ENCODE measurements at regions not wholly inside any gene's neighbourhood (a gene's known extent, or its start where the extent isn't known, plus 50 kb on each side); places are given as distances from the start of the nearest gene placed in this dataset.

DNA sequence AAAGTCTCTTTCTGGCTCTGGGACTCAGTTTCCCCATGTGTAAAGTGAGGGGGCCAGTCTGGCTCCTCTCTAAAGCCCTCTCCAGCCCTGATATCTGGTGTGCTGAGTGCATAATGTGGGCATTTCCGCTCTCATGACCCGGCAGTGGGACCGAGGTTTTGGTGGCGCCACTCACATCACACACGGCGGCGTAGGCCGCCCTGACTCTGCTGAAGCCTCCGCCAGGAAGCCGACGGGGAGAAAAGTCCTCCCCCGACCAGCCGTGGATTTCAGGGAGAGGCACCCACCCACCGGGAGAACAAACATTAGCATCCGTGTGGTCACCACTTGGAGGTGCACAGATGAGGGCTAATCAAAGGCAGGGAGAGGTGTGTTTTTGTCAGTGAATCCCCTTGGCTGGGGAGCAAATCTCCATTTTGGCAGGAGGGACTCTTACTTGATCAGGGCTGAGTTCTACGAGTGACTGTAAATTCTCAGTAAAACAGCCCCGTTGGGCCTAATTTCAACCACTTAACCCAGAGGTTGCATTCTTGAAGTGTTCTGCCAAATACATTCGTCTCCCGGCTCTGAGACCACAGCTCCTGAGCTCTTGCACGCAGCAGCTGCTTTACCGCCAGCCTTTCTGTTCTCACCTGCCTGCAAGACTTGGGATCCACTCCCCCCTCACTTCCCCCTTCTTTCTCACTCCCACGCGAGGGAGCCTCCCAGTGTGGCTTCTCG lies 118.2 kb downstream of the FOXD2 start:
- H3K27me3 ChIP-seq (ENCODE audit: insufficient read depth, low read depth): no peaks in the 10 kb centered on the region
- no peak overlapping the region for H3K9ac ChIP-seq
- no peaks in the 10 kb centered on the region for H3K79me2 ChIP-seq (ENCODE audit: insufficient read depth, low read depth)
- no peaks in the 10 kb centered on the region for H4K20me1 ChIP-seq (ENCODE audit: insufficient read depth)
- H3K27ac ChIP-seq: no peak overlapping the region
- no peaks in the 10 kb centered on the region for H3K36me3 ChIP-seq (ENCODE audit: insufficient read depth)
- no peaks in the 10 kb centered on the region for H3K4me1 ChIP-seq (ENCODE audit: low read depth, poor library complexity, severe bottlenecking)
- TF ChIP-seq, protein P1, sequence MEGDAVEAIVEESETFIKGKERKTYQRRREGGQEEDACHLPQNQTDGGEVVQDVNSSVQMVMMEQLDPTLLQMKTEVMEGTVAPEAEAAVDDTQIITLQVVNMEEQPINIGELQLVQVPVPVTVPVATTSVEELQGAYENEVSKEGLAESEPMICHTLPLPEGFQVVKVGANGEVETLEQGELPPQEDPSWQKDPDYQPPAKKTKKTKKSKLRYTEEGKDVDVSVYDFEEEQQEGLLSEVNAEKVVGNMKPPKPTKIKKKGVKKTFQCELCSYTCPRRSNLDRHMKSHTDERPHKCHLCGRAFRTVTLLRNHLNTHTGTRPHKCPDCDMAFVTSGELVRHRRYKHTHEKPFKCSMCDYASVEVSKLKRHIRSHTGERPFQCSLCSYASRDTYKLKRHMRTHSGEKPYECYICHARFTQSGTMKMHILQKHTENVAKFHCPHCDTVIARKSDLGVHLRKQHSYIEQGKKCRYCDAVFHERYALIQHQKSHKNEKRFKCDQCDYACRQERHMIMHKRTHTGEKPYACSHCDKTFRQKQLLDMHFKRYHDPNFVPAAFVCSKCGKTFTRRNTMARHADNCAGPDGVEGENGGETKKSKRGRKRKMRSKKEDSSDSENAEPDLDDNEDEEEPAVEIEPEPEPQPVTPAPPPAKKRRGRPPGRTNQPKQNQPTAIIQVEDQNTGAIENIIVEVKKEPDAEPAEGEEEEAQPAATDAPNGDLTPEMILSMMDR (conservative IDR thresholded peaks at IDR 0.05; ENCODE audit: low read depth, low read length): no peak
- H3K4me3 ChIP-seq (IDR thresholded peaks at IDR 0.05; ENCODE audit: insufficient read depth, low read depth, low read length): no peak overlapping the region
- no peak overlapping the region for H2AFZ ChIP-seq (ENCODE audit: low read depth)
- H3K4me2 ChIP-seq: no peak overlapping the region

DNA sequence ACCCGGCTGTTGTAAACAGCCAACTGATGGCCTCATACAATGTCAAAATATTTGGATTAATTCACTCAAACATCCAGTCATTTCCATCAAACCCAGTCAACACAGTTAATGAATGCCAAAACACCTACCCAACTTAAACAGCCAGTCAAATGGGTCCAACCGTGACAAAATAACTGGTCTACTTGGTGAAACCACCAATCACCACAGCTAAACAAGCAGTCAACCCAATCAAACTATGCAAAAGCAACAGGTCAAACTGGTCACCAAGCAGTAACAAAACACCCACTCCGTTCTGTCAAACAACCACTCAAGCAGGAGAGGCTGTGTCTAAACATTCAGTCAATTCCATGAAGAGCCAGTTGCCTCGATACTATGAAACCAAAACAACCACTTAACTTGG lies 119.2 kb downstream of the FOXD2 start:
- H3K9ac ChIP-seq: no peak overlapping the region
- H3K27ac ChIP-seq: no peak overlapping the region
- H2AFZ ChIP-seq (ENCODE audit: low read depth): no peak overlapping the region
- no peaks in the 10 kb centered on the region for H3K79me2 ChIP-seq (ENCODE audit: insufficient read depth, low read depth)
- no peak overlapping the region for H3K4me3 ChIP-seq (IDR thresholded peaks at IDR 0.05; ENCODE audit: insufficient read depth, low read depth, low read length)
- no peaks in the 10 kb centered on the region for H3K27me3 ChIP-seq (ENCODE audit: insufficient read depth, low read depth)
- no peaks in the 10 kb centered on the region for H4K20me1 ChIP-seq (ENCODE audit: insufficient read depth)
- no peaks in the 10 kb centered on the region for H3K36me3 ChIP-seq (ENCODE audit: insufficient read depth)
- TF ChIP-seq, protein P1 (conservative IDR thresholded peaks at IDR 0.05; ENCODE audit: low read depth, low read length): no peak
- H3K4me1 ChIP-seq (ENCODE audit: low read depth, poor library complexity, severe bottlenecking): no peaks in the 10 kb centered on the region
- H3K4me2 ChIP-seq: no peak overlapping the region

DNA sequence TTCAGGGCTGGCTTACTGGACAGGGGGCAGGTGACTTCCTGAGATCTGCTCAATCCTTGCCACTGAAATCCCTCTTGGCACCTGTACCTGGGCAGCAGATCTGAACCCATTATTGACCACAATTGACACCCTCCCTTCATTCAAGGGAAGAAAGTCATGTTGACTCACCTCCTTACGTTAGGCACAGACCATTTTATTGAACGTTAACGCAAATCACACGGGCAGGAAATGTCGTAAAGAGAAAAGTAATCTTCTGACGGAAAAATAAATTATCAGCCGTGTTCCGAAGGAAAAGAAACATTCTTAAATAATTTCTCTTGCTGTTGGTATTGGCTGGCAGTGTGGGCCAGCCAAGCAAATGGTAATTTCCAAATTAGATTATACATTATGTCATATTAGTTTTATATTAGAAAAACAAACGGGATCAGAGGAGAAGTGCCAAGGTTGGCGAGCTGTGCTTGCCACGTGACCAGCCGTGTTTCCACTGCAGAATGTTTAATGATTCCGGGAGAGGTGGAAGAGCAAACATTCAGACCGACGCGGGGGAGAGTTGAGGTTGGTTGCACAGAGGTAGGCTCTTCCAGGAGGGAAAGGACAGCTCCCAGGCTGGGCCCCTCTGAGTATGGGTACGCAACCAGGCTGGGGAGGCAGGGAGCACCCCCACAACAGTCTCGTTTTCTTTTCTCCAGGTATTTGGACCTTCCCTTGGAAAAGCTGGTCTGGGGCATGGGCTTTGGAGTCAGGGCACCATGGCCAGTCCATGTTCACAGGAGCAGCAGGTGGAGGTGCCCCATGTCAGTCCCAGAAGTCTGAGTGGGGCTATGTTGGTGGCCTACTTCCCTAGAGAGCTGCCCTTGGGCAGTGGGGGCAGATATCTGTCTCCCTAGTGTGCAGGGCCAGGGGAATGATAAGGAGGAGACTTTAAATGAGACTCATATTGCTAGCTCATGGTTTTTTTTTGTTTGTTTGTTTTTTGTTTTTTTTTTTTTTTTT lies 121.1 kb downstream of the FOXD2 start:
- Histone ChIP-seq H3K9ac (no peak overlapping the region), H3K27ac (no peak overlapping the region), H3K4me2 (no peak overlapping the region), H3K4me1 (ENCODE audit: low read depth, poor library complexity, severe bottlenecking) (no peaks in the 10 kb centered on the region), H4K20me1 (ENCODE audit: insufficient read depth) (no peaks in the 10 kb centered on the region), H3K36me3 (ENCODE audit: insufficient read depth) (no peaks in the 10 kb centered on the region), H3K27me3 (ENCODE audit: insufficient read depth, low read depth) (no peaks in the 10 kb centered on the region), H3K79me2 (ENCODE audit: insufficient read depth, low read depth) (no peaks in the 10 kb centered on the region), H2AFZ (ENCODE audit: low read depth) (no peak overlapping the region), H3K4me3 (IDR thresholded peaks at IDR 0.05; ENCODE audit: insufficient read depth, low read depth, low read length) (no peak overlapping the region)
- TF ChIP-seq, protein P1 (conservative IDR thresholded peaks at IDR 0.05; ENCODE audit: low read depth, low read length): no peak

DNA sequence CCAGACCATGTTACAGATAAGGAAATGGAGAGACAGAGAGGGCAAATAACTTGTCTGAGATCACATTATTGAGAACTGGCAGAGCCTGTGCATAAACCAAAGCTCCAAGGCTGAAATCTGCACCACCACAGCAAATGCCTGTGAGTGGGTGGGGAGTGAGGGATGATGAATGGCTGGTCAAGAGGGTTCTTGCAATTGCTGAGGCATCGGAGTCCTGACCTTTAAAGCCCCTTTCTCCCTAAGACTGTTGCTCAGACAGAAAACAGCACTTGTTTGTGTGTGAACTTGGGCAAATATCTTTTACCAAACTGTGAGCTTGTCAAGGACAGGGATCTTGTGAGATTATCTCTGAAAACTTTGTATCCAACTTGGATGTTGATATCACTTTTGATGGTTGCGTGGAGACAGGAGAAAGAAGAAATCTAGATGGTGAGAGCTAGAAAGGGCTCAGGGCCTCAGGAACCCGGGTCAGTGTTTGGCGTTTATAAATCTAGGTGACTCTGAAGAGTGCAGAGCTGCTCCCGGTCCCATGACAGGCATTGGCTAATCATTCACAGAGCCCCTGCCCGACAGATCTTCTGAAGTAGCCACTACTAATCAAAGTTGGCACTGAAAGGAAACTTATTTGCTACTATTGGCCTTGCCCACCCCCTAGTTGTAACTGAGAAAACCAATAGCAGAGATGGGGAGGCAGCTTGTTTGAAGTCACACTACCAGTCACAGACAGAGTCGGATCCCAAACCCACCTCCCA lies 122.3 kb downstream of the FOXD2 start:
- Histone ChIP-seq H2AFZ (ENCODE audit: low read depth) (no peak overlapping the region), H3K36me3 (ENCODE audit: insufficient read depth) (no peaks in the 10 kb centered on the region), H3K4me2 (no peak overlapping the region), H3K27ac (no peak overlapping the region), H3K4me1 (ENCODE audit: low read depth, poor library complexity, severe bottlenecking) (no peaks in the 10 kb centered on the region), H3K27me3 (ENCODE audit: insufficient read depth, low read depth) (no peaks in the 10 kb centered on the region), H3K4me3 (IDR thresholded peaks at IDR 0.05; ENCODE audit: insufficient read depth, low read depth, low read length) (no peak overlapping the region), H4K20me1 (ENCODE audit: insufficient read depth) (no peaks in the 10 kb centered on the region), H3K9ac (no peak overlapping the region), H3K79me2 (ENCODE audit: insufficient read depth, low read depth) (no peaks in the 10 kb centered on the region)
- TF ChIP-seq, protein P1 (conservative IDR thresholded peaks at IDR 0.05; ENCODE audit: low read depth, low read length): no peak
